ENCODE measurements at regions not wholly inside any gene's neighbourhood (a gene's known extent, or its start where the extent isn't known, plus 50 kb on each side); places are given as distances from the start of the nearest gene placed in this dataset.

GRCh38 chr5:6849316-6850105 lies 136.3 kb downstream of the TENT4A start:
- no peak overlapping the region for H3K4me2 ChIP-seq (ENCODE audit: low read length)
- H3K9me3 ChIP-seq (ENCODE audit: control insufficient read depth, insufficient read depth, low read length) = no peaks in the 10 kb centered on the region
- no peaks in the 10 kb centered on the region for H3K9me2 ChIP-seq (replicated peaks; ENCODE audit: control insufficient read depth, low read length)
- no peaks in the 10 kb centered on the region for H3K79me2 ChIP-seq (ENCODE audit: control insufficient read depth, low read length)
- no peaks in the 10 kb centered on the region for H4K20me1 ChIP-seq (ENCODE audit: control insufficient read depth, insufficient read depth, low read depth, low read length)
- H3K27ac ChIP-seq (ENCODE audit: low read depth, low read length) = no peak overlapping the region
- H3K4me3 ChIP-seq (ENCODE audit: low read length) = no peak overlapping the region
- H3K36me3 ChIP-seq (ENCODE audit: control insufficient read depth, low read length) = no peaks in the 10 kb centered on the region
- no peaks in the 10 kb centered on the region for H3K4me1 ChIP-seq (ENCODE audit: control insufficient read depth, low read length)
- H3K27me3 ChIP-seq (ENCODE audit: control insufficient read depth, low read length) = no peaks in the 10 kb centered on the region
- H3F3A ChIP-seq (ENCODE audit: control insufficient read depth, insufficient read depth) = no peaks in the 10 kb centered on the region
- TF ChIP-seq EZH2phosphoT487 (IDR thresholded peaks at IDR 0.05; ENCODE audit: borderline replicate concordance, low read length) (no peak), CTCF (IDR thresholded peaks at IDR 0.05; ENCODE audit: low read depth, low read length, poor library complexity, severe bottlenecking) (no peak)

- no peak for TF ChIP-seq EZH2phosphoT487 (IDR thresholded peaks at IDR 0.05; ENCODE audit: borderline replicate concordance, low read length)
- no peak for TF ChIP-seq CTCF (IDR thresholded peaks at IDR 0.05; ENCODE audit: low read depth, low read length, poor library complexity, severe bottlenecking)
- Histone ChIP-seq H3K4me2 (ENCODE audit: low read length) (no peak overlapping the region), H3K27ac (ENCODE audit: low read depth, low read length) (no peak overlapping the region), H3K79me2 (ENCODE audit: control insufficient read depth, low read length) (no peaks in the 10 kb centered on the region), H3K27me3 (ENCODE audit: control insufficient read depth, low read length) (no peaks in the 10 kb centered on the region), H3K9me2 (replicated peaks; ENCODE audit: control insufficient read depth, low read length) (no peaks in the 10 kb centered on the region), H3K9me3 (ENCODE audit: control insufficient read depth, insufficient read depth, low read length) (no peaks in the 10 kb centered on the region), H3K4me3 (ENCODE audit: low read length) (no peak overlapping the region), H3F3A (ENCODE audit: control insufficient read depth, insufficient read depth) (no peaks in the 10 kb centered on the region), H3K4me1 (ENCODE audit: control insufficient read depth, low read length) (no peaks in the 10 kb centered on the region), H3K36me3 (ENCODE audit: control insufficient read depth, low read length) (no peaks in the 10 kb centered on the region), H4K20me1 (ENCODE audit: control insufficient read depth, insufficient read depth, low read depth, low read length) (no peaks in the 10 kb centered on the region)
Measured at GRCh38 chr5:6850106-6850432, 136.8 kb downstream of the TENT4A start.

GRCh38 chr5:6856653-6857052 lies 143.4 kb downstream of the TENT4A start:
- H3K4me1 ChIP-seq (ENCODE audit: control insufficient read depth, low read length) = no peaks in the 10 kb centered on the region
- TF ChIP-seq CTCF (IDR thresholded peaks at IDR 0.05; ENCODE audit: low read depth, low read length, poor library complexity, severe bottlenecking) = no peak
- TF ChIP-seq EZH2phosphoT487 (IDR thresholded peaks at IDR 0.05; ENCODE audit: borderline replicate concordance, low read length) = no peak
- no peak overlapping the region for H3K4me3 ChIP-seq (ENCODE audit: low read length)
- no peaks in the 10 kb centered on the region for H3K36me3 ChIP-seq (ENCODE audit: control insufficient read depth, low read length)
- H3K9me2 ChIP-seq (replicated peaks; ENCODE audit: control insufficient read depth, low read length) = no peaks in the 10 kb centered on the region
- no peaks in the 10 kb centered on the region for H3K79me2 ChIP-seq (ENCODE audit: control insufficient read depth, low read length)
- H3K27ac ChIP-seq (ENCODE audit: low read depth, low read length) = no peak overlapping the region
- no peak overlapping the region for H3K4me2 ChIP-seq (ENCODE audit: low read length)
- no peaks in the 10 kb centered on the region for H3K27me3 ChIP-seq (ENCODE audit: control insufficient read depth, low read length)
- no peaks in the 10 kb centered on the region for H3F3A ChIP-seq (ENCODE audit: control insufficient read depth, insufficient read depth)
- H3K9me3 ChIP-seq (ENCODE audit: control insufficient read depth, insufficient read depth, low read length) = no peaks in the 10 kb centered on the region
- no peaks in the 10 kb centered on the region for H4K20me1 ChIP-seq (ENCODE audit: control insufficient read depth, insufficient read depth, low read depth, low read length)
